ENCODE measurements at regions not wholly inside any gene's neighbourhood (a gene's known extent, or its start where the extent isn't known, plus 50 kb on each side); places are given as distances from the start of the nearest gene placed in this dataset.

DNA sequence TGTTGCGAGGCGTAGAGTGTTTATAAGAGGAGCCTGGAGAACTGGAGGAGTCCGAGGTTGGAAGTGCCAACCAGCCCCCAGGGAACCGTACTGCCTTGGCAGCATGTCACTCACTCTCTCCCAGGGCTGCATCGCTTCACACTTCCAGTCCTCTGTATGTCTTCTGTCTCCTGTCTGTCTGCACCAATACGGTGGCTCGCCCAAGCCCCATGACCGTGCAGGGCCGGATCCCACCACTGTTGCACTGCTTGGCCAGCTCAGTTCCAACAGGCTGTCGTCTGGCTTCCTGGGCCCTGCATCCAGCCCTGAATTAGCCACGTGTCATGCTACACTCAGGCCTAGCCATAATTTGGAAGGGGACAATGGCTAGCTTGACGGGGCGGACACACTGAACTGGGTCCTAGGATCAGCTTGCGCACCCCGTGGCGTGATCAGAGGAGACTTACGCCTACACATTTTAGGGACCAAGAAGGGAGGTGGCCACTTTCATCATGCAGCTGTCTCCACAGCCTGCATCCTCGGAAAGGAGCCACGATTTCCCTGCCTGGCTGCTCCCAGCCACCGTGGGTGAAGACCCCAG is 147.1 kb downstream of the URI1 start:
- no peak overlapping the region for H3K4me3 ChIP-seq
- peaks cover 4% of the 10 kb centered on the region for H3K4me1 ChIP-seq
- no peaks in the 10 kb centered on the region for H3K9me3 ChIP-seq (replicated peaks)
- H3K36me3 ChIP-seq: no peaks in the 10 kb centered on the region
- intact Hi-C loops (cut with micrococcal nuclease): no loop called here
- no peaks in the 10 kb centered on the region for H3K27me3 ChIP-seq (ENCODE audit: low read depth)
- no peak for DNase-seq
- TF ChIP-seq, protein P1, sequence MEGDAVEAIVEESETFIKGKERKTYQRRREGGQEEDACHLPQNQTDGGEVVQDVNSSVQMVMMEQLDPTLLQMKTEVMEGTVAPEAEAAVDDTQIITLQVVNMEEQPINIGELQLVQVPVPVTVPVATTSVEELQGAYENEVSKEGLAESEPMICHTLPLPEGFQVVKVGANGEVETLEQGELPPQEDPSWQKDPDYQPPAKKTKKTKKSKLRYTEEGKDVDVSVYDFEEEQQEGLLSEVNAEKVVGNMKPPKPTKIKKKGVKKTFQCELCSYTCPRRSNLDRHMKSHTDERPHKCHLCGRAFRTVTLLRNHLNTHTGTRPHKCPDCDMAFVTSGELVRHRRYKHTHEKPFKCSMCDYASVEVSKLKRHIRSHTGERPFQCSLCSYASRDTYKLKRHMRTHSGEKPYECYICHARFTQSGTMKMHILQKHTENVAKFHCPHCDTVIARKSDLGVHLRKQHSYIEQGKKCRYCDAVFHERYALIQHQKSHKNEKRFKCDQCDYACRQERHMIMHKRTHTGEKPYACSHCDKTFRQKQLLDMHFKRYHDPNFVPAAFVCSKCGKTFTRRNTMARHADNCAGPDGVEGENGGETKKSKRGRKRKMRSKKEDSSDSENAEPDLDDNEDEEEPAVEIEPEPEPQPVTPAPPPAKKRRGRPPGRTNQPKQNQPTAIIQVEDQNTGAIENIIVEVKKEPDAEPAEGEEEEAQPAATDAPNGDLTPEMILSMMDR (IDR thresholded peaks at IDR 0.05; ENCODE audit: borderline replicate concordance): no peak
- no peak overlapping the region for H3K27ac ChIP-seq (replicated peaks)

DNA sequence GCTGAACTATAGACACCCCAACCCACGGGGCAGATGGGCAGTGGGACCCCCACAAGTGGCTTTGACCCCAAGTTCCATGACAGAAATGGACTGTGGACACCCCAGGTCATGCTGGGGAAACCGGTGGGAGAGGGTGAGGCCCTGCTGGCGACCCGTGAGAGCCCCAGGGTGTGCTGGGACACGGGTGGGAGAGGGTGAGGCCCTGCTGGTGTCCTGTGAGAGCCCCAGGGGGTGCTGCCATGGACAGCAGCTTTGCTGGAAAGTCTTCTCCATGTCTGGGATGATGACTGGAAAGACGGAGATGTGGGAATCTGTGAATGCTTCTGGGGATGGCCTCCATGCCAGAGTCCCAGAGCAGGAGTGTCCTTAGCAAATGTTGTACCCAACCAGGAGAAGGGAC is 148.4 kb downstream of the URI1 start:
- TF ChIP-seq, protein P1 (IDR thresholded peaks at IDR 0.05; ENCODE audit: borderline replicate concordance): no peak
- no peaks in the 10 kb centered on the region for H3K27me3 ChIP-seq (ENCODE audit: low read depth)
- no peak for DNase-seq
- H3K27ac ChIP-seq (replicated peaks): no peak overlapping the region
- no peaks in the 10 kb centered on the region for H3K9me3 ChIP-seq (replicated peaks)
- H3K4me1 ChIP-seq: no peaks in the 10 kb centered on the region
- H3K36me3 ChIP-seq: no peaks in the 10 kb centered on the region
- H3K4me3 ChIP-seq: no peak overlapping the region
- intact Hi-C loops (cut with micrococcal nuclease): no loop called here

DNA sequence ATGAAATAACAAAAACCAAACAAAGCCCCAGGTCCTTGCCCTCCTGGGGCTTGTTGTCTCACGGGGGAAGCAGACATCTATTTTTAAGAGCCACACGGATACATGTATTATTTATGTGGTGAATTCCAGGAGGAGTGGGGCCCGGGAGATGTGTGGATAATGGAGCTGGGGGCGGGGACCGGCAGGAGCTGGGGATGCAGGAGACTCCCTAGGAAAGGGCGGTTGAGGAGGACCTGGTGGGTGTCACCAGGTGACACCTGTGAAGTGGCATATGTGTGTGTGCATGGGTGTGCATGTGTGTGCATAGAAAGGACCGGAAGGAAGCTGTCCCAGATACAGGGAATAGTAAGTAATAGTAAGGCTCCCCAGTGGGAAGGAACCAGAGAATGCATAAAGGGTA is 148.9 kb downstream of the URI1 start:
- Histone ChIP-seq H3K4me3 (no peak overlapping the region), H3K27ac (replicated peaks) (no peak overlapping the region), H3K9me3 (replicated peaks) (no peaks in the 10 kb centered on the region), H3K36me3 (no peaks in the 10 kb centered on the region), H3K27me3 (ENCODE audit: low read depth) (no peaks in the 10 kb centered on the region), H3K4me1 (no peaks in the 10 kb centered on the region)
- no peak for DNase-seq
- intact Hi-C loops (cut with micrococcal nuclease): no loop called here
- TF ChIP-seq, protein P1 (IDR thresholded peaks at IDR 0.05; ENCODE audit: borderline replicate concordance): no peak

DNA sequence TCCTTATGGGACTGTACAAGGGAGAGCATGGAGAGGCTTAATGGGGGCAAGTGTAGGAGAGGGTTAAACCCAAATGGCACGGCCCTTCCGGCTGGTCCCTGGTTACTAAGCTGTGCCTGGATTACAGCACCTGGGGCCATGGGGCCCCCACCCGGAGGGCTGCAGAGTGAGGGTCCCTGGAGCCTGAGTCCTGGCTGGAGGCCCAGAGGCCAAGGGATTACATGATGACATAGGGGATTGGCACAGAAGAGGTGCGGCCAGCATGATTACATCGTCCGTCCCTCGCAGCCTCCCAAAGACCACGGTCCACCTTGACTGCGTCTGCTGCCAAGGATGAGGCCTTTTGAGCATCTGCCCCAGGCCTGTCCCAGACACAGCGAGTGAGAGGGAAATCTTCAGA is 149.4 kb downstream of the URI1 start:
- intact Hi-C loops (cut with micrococcal nuclease): no loop called here
- H3K36me3 ChIP-seq: no peaks in the 10 kb centered on the region
- H3K4me1 ChIP-seq: no peaks in the 10 kb centered on the region
- H3K9me3 ChIP-seq (replicated peaks): no peaks in the 10 kb centered on the region
- no peaks in the 10 kb centered on the region for H3K27me3 ChIP-seq (ENCODE audit: low read depth)
- no peak for DNase-seq
- TF ChIP-seq, protein P1 (IDR thresholded peaks at IDR 0.05; ENCODE audit: borderline replicate concordance): no peak
- no peak overlapping the region for H3K27ac ChIP-seq (replicated peaks)
- H3K4me3 ChIP-seq: no peak overlapping the region

DNA sequence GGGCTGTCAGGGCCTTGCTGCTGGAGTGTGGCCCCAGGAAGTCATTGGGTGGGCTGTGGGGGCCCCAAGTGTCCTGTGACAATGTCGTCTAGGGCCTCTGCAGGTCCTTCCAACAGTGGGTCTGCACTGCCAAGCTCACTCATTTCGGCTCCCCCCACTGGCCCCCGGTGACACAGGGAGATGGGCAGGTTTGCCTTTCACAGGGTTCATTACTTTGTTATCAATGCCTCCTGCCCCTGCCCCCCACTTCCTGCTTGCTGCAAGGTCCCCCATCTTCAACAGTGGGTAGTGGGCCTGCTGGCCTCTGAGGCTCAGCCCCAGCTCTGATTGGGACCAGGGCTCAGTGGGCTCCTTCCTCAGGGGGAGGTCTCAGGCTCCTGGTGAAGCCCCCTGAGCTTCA is 149.8 kb downstream of the URI1 start:
- H3K27me3 ChIP-seq (ENCODE audit: low read depth): no peaks in the 10 kb centered on the region
- H3K4me1 ChIP-seq: no peaks in the 10 kb centered on the region
- no peaks in the 10 kb centered on the region for H3K36me3 ChIP-seq
- TF ChIP-seq, protein P1 (IDR thresholded peaks at IDR 0.05; ENCODE audit: borderline replicate concordance): no peak
- no peak for DNase-seq
- H3K4me3 ChIP-seq: no peak overlapping the region
- no peak overlapping the region for H3K27ac ChIP-seq (replicated peaks)
- H3K9me3 ChIP-seq (replicated peaks): no peaks in the 10 kb centered on the region
- intact Hi-C loops (cut with micrococcal nuclease): no loop called here

Measured in left ventricle myocardium inferior (tissue), 1 donor.